Femur (tissue), 1 donor: ENCODE measurements at regions not wholly inside any gene's neighbourhood (a gene's known extent, or its start where the extent isn't known, plus 50 kb on each side); places are given as distances from the start of the nearest gene placed in this dataset.
A peak's percentile ranks its signal among the peaks of the same experiment; 100 is the strongest.

Source experiments
- DNase-seq: peaks from one replicate; pipeline ENCODE4 v3.0.0-alpha.2; 2017

- DNase-seq, result no peak
Measured at GRCh38 chr15:94052711-94053110, 178.7 kb upstream of the MCTP2 start.

DNA sequence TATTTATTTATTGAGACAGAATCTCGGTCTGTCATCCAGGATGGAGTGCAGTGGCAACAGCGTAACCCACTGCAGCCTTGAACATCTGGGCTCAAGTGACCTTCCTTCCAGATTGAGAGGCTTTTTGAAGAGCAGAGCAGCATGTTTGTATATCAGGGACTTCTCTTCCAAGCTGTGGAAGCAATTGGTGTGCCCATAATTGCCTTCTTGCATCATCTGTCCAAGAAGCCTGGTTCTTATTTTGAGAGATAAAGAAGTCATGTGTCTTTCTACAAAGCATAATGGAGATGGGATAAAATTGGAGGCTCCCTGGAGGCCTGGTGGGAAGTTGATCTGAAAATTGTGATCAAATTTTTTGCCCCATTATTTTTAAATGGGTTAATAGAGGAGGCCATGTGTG lies 183.8 kb upstream of the MCTP2 start:
- DNase-seq, result no peak

DNA sequence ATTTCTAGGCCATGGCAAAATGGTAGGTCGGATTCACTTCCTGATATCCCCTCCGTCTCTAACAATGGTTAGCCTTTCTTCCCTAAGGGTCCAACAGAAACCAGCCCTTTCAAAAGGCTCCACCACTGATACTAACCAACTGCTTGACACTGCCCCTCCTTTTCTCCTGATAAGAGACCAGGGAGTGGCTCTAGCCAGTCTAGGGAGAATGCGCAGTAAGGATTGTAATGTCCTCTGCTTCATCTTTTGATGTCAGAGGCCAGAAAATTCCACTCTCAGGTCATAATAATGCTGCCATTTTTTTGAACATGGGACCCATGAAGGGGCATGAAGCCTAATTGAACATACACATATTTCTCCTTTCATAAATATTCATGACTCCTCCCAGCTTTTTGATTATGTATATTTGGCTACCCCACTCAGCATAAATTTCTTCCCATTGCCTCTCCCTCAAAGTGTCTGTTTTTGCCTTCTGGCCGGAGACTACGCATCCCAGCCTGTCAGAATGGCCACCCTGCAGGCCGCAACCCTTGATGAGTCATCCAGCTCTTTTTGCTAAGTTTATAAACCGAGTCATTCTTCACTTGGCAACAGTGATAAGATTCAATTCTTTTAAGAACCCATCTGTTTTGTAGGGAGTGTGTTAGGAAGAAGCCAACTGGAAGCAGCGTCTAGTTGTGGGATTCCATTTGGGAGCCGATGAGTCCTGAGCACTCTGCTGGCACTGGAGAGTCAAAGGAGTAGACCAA lies 189.0 kb upstream of the MCTP2 start:
- DNase-seq, result no peak

GRCh38 chr15:94041746-94042145 lies 189.6 kb upstream of the MCTP2 start:
- no peak for DNase-seq

- DNase-seq, result no peak
Measured at GRCh38 chr15:94040541-94041248, 190.7 kb upstream of the MCTP2 start.

DNA sequence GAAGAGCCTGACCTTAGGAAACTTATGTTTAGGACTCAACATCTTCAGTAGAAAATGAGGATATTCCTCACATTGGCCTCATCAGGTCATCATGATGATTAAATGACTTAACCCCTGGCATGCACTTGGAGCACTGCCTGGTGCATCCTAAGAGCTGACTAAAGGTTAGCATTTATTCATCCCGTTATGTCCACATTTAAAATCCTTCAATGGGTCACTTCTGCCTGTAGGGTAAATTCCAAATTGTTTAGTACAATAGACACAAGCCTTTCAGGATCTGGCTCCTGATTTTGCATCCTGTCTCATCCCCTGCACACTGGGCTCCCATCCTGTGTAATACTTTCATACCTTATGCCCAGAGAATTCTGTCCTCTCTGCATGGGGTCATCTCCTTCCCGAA lies 195.2 kb upstream of the MCTP2 start:
- no peak for DNase-seq

GRCh38 chr15:94033683-94034020 lies 197.7 kb upstream of the MCTP2 start:
- DNase-seq, result no peak

DNA sequence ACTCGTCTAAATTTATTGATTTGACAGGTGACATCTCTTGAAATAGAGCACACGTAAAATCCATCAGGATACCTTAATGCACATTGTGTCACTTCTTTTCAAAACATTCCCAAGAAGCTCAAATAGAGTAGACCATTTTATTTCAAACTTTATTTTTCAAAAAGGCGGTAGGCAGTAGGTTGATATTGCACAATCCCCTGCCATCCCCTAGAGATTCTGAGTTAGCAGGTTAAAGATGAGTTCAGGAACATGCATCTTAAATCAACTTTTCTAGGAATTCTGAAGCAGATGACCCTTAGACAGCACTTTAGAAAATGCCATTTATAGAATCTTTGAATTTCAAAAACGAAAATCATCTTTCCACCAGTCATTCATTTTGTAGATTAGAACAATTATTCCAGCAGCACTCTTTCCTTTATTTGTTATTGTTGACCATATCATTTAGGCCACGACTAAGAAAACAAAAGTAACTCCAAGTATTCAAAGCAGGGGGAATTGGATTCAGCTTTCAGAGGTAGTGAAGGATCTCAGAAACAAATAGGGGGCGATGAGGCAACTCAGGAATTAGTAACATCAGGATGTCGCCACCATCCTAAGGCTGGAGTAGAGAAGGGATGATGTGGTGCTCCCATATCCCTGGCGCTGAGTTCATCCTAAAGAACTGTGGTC lies 198.2 kb upstream of the MCTP2 start:
- no peak for DNase-seq

- DNase-seq, result no peak
Measured at GRCh38 chr15:94032571-94032970, 198.8 kb upstream of the MCTP2 start.

- DNase-seq, result no peak
Measured at GRCh38 chr15:94031072-94031471, 200.3 kb upstream of the MCTP2 start.

- DNase-seq, result no peak
Measured at GRCh38 chr15:94029495-94029894, 201.9 kb upstream of the MCTP2 start.

GRCh38 chr15:94028809-94029208 lies 202.6 kb upstream of the MCTP2 start:
- no peak for DNase-seq

DNA sequence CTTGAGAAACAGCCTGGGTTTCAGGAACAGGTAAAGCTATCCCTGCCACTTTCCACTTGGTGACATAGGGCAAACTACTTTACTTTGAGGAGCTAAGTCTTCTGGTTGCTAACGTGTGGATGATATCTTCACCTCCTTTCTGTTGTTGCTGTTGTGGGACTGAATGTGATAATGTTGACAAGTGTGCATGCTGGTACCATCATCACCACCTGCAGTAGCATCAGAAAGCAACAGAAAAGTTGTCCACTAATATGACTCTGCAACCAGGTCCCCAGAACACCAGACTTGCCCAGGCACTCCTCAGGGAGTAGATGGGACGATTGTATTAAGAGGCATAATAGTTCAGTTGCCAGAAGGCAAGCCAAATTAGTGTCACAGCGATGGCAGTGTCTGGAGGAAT lies 203.2 kb upstream of the MCTP2 start:
- no peak for DNase-seq

DNA sequence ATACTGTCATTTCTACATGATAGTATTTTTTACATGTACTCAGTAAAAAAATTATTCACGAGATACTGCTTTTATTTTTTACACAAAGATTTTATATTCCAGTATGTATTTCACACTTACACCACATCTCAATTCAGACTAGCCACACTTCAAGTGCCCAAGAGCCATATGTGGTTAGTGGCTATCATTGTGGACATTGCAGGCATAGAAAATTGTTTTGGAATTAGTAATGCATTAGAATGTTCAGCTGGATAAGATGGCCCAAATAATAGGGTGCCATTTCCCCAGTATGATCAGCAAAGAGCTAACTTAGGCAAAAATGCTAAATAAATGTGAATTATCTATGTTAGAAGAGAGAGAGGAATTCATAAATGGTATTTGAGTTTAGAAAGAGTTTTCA lies 203.8 kb upstream of the MCTP2 start:
- DNase-seq, result no peak

DNA sequence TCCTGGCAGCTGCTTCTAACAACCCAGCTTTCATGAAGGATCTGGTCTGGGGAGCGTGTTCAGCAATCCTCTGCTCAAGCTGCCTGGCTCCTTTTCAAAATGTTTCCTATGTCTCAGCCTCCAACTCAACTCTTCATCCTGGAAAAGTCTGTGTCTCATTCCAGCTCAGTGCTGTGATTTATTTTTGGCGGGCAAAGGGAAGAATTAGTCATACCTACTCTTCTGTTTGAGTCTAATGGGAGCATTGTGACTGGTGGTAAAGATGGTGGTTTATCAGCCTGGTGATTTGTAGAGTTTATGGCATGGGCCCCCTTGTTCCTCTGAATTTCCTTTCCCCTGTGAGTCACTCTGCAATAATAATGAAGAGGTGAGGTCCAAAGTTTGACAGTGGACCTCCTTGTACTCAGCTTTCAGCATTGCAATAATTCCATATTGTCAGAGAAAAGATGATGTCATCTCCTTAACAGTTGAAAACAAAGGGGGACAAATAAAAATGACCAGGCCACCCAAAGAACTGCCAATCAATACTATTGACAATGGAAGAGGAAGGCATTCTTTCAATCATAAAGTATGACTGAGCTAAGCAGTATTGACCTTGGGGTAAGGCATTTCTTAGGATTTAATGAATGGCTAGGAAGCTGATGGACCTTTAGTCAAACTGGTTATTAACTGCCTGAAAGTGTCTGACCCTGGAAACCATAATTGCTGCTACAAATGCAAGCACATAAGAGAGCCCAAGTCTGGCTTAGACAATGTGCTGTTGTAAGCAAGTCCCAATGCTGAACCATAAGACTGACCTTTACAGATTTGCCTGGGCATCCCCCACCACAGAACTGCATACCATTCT lies 204.7 kb upstream of the MCTP2 start:
- DNase-seq, result peak; percentile 66

- DNase-seq, result peak; percentile 58
Measured at GRCh38 chr15:94023531-94023930, 207.8 kb upstream of the MCTP2 start.

DNA sequence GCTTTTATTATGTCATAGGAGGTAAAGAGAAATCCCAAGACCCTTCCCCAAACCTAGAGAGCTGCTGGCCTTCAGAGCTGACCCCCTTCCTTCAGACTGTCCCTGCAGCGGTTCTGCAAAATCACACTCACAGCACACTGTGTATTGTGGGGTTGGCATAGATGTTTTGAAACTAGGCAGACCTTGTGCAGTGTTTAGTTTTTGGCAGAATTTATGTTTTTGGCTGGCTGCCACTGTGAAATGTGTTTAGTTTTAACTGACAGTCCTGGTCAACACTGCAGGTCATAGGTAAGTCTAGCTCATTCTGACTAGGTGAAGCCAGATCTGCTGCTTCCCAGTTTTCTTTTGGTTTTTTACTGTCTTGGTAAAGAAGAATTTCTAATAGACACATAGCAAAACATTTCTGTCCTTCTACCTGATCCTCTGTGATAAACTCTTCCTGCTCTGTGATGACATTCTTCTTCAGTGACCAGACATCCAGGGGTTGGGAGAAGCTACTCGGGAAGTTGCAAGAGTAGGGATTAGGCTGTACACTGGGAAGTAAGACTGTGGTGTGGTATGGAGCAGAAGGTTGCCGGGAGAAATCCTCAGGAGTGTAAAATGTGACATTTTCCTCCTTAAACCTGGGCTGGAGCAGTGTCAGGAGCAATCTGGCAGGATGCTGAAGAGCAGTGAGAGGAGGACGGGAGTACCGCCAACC lies 209.6 kb upstream of the MCTP2 start:
- no peak for DNase-seq

DNA sequence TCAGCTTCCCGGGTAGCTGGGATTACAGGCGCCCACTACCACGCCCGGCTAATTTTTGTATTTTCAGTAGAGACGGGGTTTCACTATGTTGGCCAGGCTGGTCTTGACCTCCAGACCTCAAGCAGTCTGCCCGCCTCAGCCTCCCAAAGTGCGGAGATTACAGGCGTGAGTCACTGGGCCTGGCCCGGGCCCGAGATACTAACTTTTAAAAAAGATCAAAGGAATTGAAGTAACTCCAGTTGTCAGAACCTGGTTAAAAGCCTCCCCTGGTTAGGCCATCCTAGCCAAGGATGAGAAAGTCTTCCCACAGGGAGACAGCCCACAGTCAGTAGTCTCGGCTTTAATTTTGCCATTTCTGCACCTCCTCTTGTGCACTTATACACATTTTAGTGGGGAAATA lies 212.3 kb upstream of the MCTP2 start:
- no peak for DNase-seq

GRCh38 chr15:94015324-94015723 lies 216.0 kb upstream of the MCTP2 start:
- DNase-seq, result no peak

GRCh38 chr15:94008104-94009074 lies 223.0 kb upstream of the MCTP2 start:
- DNase-seq, result no peak

- DNase-seq, result no peak
Measured at GRCh38 chr15:94004697-94005096, 226.7 kb upstream of the MCTP2 start.
